GM12878 (cell line): ENCODE measurements at regions not wholly inside any gene's neighbourhood (a gene's known extent, or its start where the extent isn't known, plus 50 kb on each side); places are given as distances from the start of the nearest gene placed in this dataset.

Source experiments
- ATAC-seq: fragments of 200-7000 bp; cut with Tn5 transposase; 3 replicates; pipeline ENCODE4 v1.9.1; 2020; ENCODE audit warnings: mild to moderate bottlenecking, moderate library complexity
- BruUV-seq: library from RNA; stranded (reverse); fragments of 400-500 nt; replicated peaks from 2 replicates; lab custom pipeline; 2021; lab: Mats Ljungman, UMichigan
- CTCF ChIA-PET: fragments of 300-600 bp; sonication (Branson Sonifier 250); formaldehyde crosslinking; extraction: SDS; loops from one replicate; lab custom pipeline; 2021; ENCODE audit warnings: inconsistent platforms; lab: Yijun Ruan, JAX
- POLR2A ChIA-PET: fragments of 350-600 bp; formaldehyde crosslinking; extraction: SDS; loops from one replicate; lab custom pipeline; 2021; ENCODE audit warnings: inconsistent platforms; lab: Charles Lee
- RAD21 ChIA-PET: fragments of 300-600 bp; sonication (Branson Sonifier 250); formaldehyde crosslinking; loops from one replicate; lab custom pipeline; 2023; ENCODE audit warnings: antibody characterized with exemption; ENCODE audit not compliant: unreplicated experiment; lab: Charles Lee
- SMC1A ChIA-PET: fragments of 300-600 bp; sonication (Branson Sonifier 250); formaldehyde crosslinking; loops from one replicate; lab custom pipeline; 2023; ENCODE audit not compliant: unreplicated experiment, uncharacterized antibody; lab: Charles Lee
- DNase-seq: peaks from one replicate; pipeline ENCODE4 v3.0.0-alpha.2; 2011; ENCODE audit warnings: low read depth, low spot score
- FAIRE-seq: peaks from 3 replicates; lab custom pipeline; 2011; peaks lifted over from hg19 to GRCh38; lab: Jason Lieb, UNC
- H2AFZ ChIP-seq: 2 replicates; pipeline ENCODE4 v1.6.0; 2011; ENCODE audit warnings: low read depth, low read length, control low read depth; ENCODE audit not compliant: control insufficient read depth
- H3K27ac ChIP-seq: 2 replicates; pipeline ENCODE4 v1.5.1; 2011; ENCODE audit warnings: control low read depth; ENCODE audit not compliant: control insufficient read depth, insufficient read depth
- H3K27me3 ChIP-seq, 2 experiments: replicated peaks in 1 of 2; 2 replicates each; pipeline versions ENCODE4 v1.6.0 to v1.6.1; 2011; ENCODE audit warnings: low read length in 1 of 2; ENCODE audit not compliant: control insufficient read depth in 2 of 2, insufficient read depth in 2 of 2
- H3K36me3 ChIP-seq, 2 experiments: 2 replicates each; pipeline ENCODE4 v1.5.1; 2011; ENCODE audit warnings: low read length in 1 of 2; ENCODE audit not compliant: control insufficient read depth in 2 of 2, insufficient read depth in 2 of 2
- H3K4me1 ChIP-seq: 2 replicates; pipeline ENCODE4 v1.6.1; 2011; ENCODE audit warnings: mild to moderate bottlenecking, low read length, moderate library complexity, mixed read lengths; ENCODE audit not compliant: control insufficient read depth, insufficient read depth
- H3K4me2 ChIP-seq: 2 replicates; pipeline ENCODE4 v1.6.0; 2011; ENCODE audit warnings: control low read depth; ENCODE audit not compliant: control insufficient read depth, insufficient read depth
- H3K4me3 ChIP-seq: fragments of 200-600 bp; sonication (generic); 2 replicates; pipeline ENCODE4 v1.5.1; 2016
- H3K79me2 ChIP-seq: 2 replicates; pipeline ENCODE4 v1.6.0; 2011; ENCODE audit warnings: low read length; ENCODE audit not compliant: control insufficient read depth, insufficient read depth
- H3K9ac ChIP-seq: 2 replicates; pipeline ENCODE4 v1.8.0; 2011; ENCODE audit warnings: low read length, control low read depth, mixed read lengths; ENCODE audit not compliant: control insufficient read depth, insufficient read depth
- H3K9me3 ChIP-seq: replicated peaks from 3 replicates; pipeline ENCODE4 v1.5.1; 2011; ENCODE audit warnings: mild to moderate bottlenecking, low read length; ENCODE audit not compliant: control insufficient read depth, insufficient read depth
- H4K20me1 ChIP-seq: 2 replicates; pipeline ENCODE4 v1.6.0; 2011; ENCODE audit not compliant: control insufficient read depth, insufficient read depth
- ESRRA ChIP-seq: IDR thresholded peaks from 2 replicates; pipeline ENCODE4 v1.6.1; 2012; ENCODE audit warnings: mild to moderate bottlenecking, low read length, improper control_type of control experiment
- FOS ChIP-seq: IDR thresholded peaks from 3 replicates; pipeline ENCODE4 v1.6.1; 2011; ENCODE audit warnings: borderline replicate concordance; ENCODE audit not compliant: insufficient read length; ENCODE audit errors: extremely low read depth
- MYB ChIP-seq: fragments of 150-350 bp; IDR thresholded peaks from 2 replicates; pipeline ENCODE4 v1.6.1; 2014; ENCODE audit warnings: mild to moderate bottlenecking, low read depth, low read length, borderline replicate concordance
- RAD51 ChIP-seq: fragments of 450-650 bp; IDR thresholded peaks from 2 replicates; pipeline ENCODE4 v1.6.1; 2016; ENCODE audit warnings: moderate library complexity, mild to moderate bottlenecking, inconsistent platforms
- RELA ChIP-seq: fragments of 450-650 bp; IDR thresholded peaks from 2 replicates; pipeline ENCODE4 v1.8.0; 2014; ENCODE audit warnings: borderline replicate concordance; ENCODE audit not compliant: partially characterized antibody
- SMAD5 ChIP-seq: IDR thresholded peaks from 2 replicates; pipeline ENCODE4 v1.6.1; 2016; ENCODE audit warnings: antibody characterized with exemption, low read depth
- YBX1 ChIP-seq: fragments of 450-650 bp; IDR thresholded peaks from 2 replicates; pipeline ENCODE4 v1.6.1; 2016; ENCODE audit warnings: antibody characterized with exemption
- YY1 ChIP-seq: IDR thresholded peaks from 2 replicates; pipeline ENCODE4 v1.6.1; 2011; ENCODE audit warnings: low read depth, mild to moderate bottlenecking, low read length
- ZBTB11 ChIP-seq: fragments of 450-650 bp; formaldehyde crosslinking; IDR thresholded peaks from 2 replicates; pipeline ENCODE4 v1.5.0; 2022; ENCODE audit warnings: mild to moderate bottlenecking, missing genetic modification characterization
- in situ Hi-C: fragments of 300-500 bp; cut with MboI; formaldehyde crosslinking; loops from 9 replicates; pipeline ENCODE4 v1.14.3; 2018; ENCODE audit warnings: mixed read lengths
- intact Hi-C: fragments of 100-400 bp; cut with micrococcal nuclease; formaldehyde crosslinking; loops from one replicate; pipeline ENCODE4 v1.14.2; 2022; ENCODE audit not compliant: unreplicated experiment
- TF ChIP-seq, protein P1 (sequence below): fragments of 450-650 bp; IDR thresholded peaks from 2 replicates; pipeline ENCODE4 v1.6.1; 2017; ENCODE audit warnings: mild to moderate bottlenecking
- TF ChIP-seq, protein P2 (sequence below): IDR thresholded peaks from 2 replicates; pipeline ENCODE4 v1.6.1; 2012; ENCODE audit warnings: low read depth, low read length, improper control_type of control experiment
- TF ChIP-seq, protein P3 (sequence below): fragments of 150-350 bp; IDR thresholded peaks from 2 replicates; pipeline ENCODE4 v1.6.1; 2014; ENCODE audit warnings: mild to moderate bottlenecking, low read depth, low read length
- TF ChIP-seq, protein P4 (sequence below): IDR thresholded peaks from 2 replicates; pipeline ENCODE4 v1.6.1; 2012; ENCODE audit warnings: low read depth, low read length, improper control_type of control experiment

GRCh38 chr1:69090170-69090569 is 477.6 kb upstream of the LRRC7 start:
- POLR2A ChIA-PET: no interaction called here
- FAIRE-seq (no peak), ATAC-seq (no peak), DNase-seq (no peak)
- H3K36me3 ChIP-seq: no peaks in the 10 kb centered on the region
- SMC1A ChIA-PET: interaction anchor here (1.5 kb wide), 1 partner anchor 38 kb away, joined by 4 read pairs; no protein-coding TSS in a partner anchor
- no peak overlapping the region for H3K4me2 ChIP-seq
- no peaks in the 10 kb centered on the region for H3K79me2 ChIP-seq
- H4K20me1 ChIP-seq: no peaks in the 10 kb centered on the region
- in situ Hi-C loops: no loop called here
- CTCF ChIA-PET: interaction anchor here (0.6 to 1.0 kb wide), 3 partner anchors 38 to 914 kb away, joined by 3 to 6 read pairs (median 3); no protein-coding TSS in a partner anchor
- H3K9ac ChIP-seq: no peak overlapping the region
- no peak for TF ChIP-seq FOS
- no peak for TF ChIP-seq RAD51
- TF ChIP-seq, protein P1, sequence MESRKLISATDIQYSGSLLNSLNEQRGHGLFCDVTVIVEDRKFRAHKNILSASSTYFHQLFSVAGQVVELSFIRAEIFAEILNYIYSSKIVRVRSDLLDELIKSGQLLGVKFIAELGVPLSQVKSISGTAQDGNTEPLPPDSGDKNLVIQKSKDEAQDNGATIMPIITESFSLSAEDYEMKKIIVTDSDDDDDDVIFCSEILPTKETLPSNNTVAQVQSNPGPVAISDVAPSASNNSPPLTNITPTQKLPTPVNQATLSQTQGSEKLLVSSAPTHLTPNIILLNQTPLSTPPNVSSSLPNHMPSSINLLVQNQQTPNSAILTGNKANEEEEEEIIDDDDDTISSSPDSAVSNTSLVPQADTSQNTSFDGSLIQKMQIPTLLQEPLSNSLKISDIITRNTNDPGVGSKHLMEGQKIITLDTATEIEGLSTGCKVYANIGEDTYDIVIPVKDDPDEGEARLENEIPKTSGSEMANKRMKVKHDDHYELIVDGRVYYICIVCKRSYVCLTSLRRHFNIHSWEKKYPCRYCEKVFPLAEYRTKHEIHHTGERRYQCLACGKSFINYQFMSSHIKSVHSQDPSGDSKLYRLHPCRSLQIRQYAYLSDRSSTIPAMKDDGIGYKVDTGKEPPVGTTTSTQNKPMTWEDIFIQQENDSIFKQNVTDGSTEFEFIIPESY: no peak
- TF ChIP-seq, protein P2, sequence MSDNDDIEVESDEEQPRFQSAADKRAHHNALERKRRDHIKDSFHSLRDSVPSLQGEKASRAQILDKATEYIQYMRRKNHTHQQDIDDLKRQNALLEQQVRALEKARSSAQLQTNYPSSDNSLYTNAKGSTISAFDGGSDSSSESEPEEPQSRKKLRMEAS: no peak
- no peak for TF ChIP-seq MYB
- no peak for TF ChIP-seq ESRRA
- TF ChIP-seq, protein P3, sequence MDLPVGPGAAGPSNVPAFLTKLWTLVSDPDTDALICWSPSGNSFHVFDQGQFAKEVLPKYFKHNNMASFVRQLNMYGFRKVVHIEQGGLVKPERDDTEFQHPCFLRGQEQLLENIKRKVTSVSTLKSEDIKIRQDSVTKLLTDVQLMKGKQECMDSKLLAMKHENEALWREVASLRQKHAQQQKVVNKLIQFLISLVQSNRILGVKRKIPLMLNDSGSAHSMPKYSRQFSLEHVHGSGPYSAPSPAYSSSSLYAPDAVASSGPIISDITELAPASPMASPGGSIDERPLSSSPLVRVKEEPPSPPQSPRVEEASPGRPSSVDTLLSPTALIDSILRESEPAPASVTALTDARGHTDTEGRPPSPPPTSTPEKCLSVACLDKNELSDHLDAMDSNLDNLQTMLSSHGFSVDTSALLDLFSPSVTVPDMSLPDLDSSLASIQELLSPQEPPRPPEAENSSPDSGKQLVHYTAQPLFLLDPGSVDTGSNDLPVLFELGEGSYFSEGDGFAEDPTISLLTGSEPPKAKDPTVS: no peak
- TF ChIP-seq ZBTB11 (CRISPR knock-in tag): no peak
- no peak for TF ChIP-seq SMAD5
- TF ChIP-seq YBX1: no peak
- TF ChIP-seq, protein P4, sequence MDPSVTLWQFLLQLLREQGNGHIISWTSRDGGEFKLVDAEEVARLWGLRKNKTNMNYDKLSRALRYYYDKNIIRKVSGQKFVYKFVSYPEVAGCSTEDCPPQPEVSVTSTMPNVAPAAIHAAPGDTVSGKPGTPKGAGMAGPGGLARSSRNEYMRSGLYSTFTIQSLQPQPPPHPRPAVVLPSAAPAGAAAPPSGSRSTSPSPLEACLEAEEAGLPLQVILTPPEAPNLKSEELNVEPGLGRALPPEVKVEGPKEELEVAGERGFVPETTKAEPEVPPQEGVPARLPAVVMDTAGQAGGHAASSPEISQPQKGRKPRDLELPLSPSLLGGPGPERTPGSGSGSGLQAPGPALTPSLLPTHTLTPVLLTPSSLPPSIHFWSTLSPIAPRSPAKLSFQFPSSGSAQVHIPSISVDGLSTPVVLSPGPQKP: no peak
- no peak for TF ChIP-seq YY1
- no peak for TF ChIP-seq RELA
- H3K4me1 ChIP-seq: no peaks in the 10 kb centered on the region
- H3K27ac ChIP-seq: no peak overlapping the region
- no TSS peak for BruUV-seq
- H3K9me3 ChIP-seq: no peaks in the 10 kb centered on the region; the same call in 2 of the 3 replicates
- no peaks in the 10 kb centered on the region for H3K27me3 ChIP-seq
- RAD21 ChIA-PET: no interaction called here
- H2AFZ ChIP-seq: no peak overlapping the region
- H3K4me3 ChIP-seq: no peak overlapping the region
- intact Hi-C loops: no loop called here
